ENCODE measurements at regions not wholly inside any gene's neighbourhood (a gene's known extent, or its start where the extent isn't known, plus 50 kb on each side); places are given as distances from the start of the nearest gene placed in this dataset.
"Not testable (repeated sequence)": the region's sequence is repeated elsewhere in the genome, so short reads cannot be mapped to it uniquely, and the experiment has no call there.

DNA sequence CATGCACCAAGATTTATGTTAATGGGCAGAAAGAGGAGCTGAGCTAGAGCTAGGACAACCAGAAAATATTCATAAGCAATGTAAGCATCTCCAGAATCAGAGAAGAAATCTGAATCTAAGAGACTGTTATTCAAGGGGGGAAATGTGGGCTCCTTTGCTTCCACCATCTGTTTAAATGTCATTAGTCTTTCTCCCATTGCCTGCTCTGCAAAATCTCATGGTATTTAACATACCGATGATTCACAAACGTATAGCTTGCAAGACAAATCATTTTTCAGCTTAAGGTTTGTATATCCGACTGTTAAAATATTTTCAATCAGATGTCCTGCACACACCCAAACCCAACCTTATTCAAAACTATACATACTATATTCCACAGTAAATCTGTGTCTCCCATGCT lies 133.4 kb upstream of the TACR3 start:
- no peaks in the 10 kb centered on the region for H3K4me1 ChIP-seq (ENCODE audit: control insufficient read depth in 5 of 5, insufficient read depth in 5 of 5, low read length in 5 of 5)
- no peak overlapping the region for H3K4me3 ChIP-seq (ENCODE audit: low read depth in 1 of 5, low read length in 5 of 5)
- no peak overlapping the region for H3K9ac ChIP-seq (ENCODE audit: low read length in 5 of 5)
- no peaks in the 10 kb centered on the region for H3K27me3 ChIP-seq (ENCODE audit: control insufficient read depth in 5 of 5, insufficient read depth in 4 of 5, low read length in 5 of 5)
- H3K36me3 ChIP-seq (ENCODE audit: control insufficient read depth in 5 of 5, insufficient read depth in 5 of 5, low read length in 5 of 5): no peaks in the 10 kb centered on the region
- H3K27ac ChIP-seq (ENCODE audit: low read depth, low read length): no peak overlapping the region
- H3K9me3 ChIP-seq (ENCODE audit: control insufficient read depth in 5 of 5, low read length in 5 of 5): peaks cover 0 to 9% (median 0%) of the 10 kb centered on the region in 5 donors

DNA sequence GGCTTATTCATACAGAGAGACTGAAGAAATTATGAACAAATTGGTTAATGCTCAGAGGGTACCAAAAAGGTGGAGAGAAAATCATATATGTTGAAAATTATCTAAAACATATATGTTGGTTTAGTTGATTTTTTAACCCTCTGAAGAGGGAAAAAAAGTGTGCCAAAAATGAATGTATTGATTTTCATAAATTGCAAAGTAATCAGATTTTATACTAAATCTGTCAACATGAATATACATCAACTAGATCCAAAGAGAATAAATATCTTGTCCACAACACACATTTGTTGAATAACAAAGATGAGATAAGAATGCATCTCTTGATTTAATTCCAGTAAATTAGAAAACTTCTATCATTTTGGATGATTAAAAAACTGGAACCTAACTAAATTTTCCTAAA lies 125.3 kb upstream of the TACR3 start:
- H3K9ac ChIP-seq (ENCODE audit: low read length in 5 of 5): no peak overlapping the region
- no peaks in the 10 kb centered on the region for H3K27me3 ChIP-seq (ENCODE audit: control insufficient read depth in 5 of 5, insufficient read depth in 4 of 5, low read length in 5 of 5)
- no peak overlapping the region for H3K4me3 ChIP-seq (ENCODE audit: low read depth in 1 of 5, low read length in 5 of 5)
- H3K9me3 ChIP-seq (ENCODE audit: control insufficient read depth in 5 of 5, low read length in 5 of 5): peaks cover 0 to 13% (median 0%) of the 10 kb centered on the region in 5 donors
- no peaks in the 10 kb centered on the region for H3K36me3 ChIP-seq (ENCODE audit: control insufficient read depth in 5 of 5, insufficient read depth in 5 of 5, low read length in 5 of 5)
- H3K27ac ChIP-seq (ENCODE audit: low read depth, low read length): no peak overlapping the region
- H3K4me1 ChIP-seq (ENCODE audit: control insufficient read depth in 5 of 5, insufficient read depth in 5 of 5, low read length in 5 of 5): no peaks in the 10 kb centered on the region

DNA sequence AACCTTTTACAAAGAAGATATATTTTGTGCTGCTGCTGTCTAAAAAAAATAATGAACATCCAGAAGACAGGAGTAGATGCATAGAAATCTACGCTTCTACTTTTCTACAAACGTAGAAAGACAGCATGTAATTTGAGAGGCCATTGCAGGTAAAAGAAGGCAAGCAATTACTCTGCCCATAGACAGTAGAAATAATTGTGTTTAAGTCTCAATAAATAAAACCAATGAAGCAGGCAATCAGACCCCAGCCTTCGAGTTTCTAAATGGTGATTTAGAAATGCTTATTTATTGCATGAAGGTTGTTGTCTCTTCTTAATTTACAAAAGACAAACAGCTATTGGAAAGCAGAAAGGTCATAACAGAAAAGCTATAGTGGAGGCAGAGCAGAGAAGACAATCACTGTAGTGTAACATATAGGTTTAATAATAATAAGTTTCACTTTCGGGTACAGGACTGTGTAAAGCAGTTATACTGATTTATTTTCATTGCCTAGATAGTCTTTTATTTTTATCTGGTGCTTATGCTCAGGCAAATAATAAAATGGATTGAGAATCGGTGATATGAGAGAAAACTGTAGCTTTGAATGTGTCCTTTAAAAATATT lies 123.0 kb upstream of the TACR3 start:
- Histone ChIP-seq H3K9me3 (ENCODE audit: control insufficient read depth in 5 of 5, low read length in 5 of 5) (peaks cover 0 to 3% (median 0%) of the 10 kb centered on the region in 5 donors), H3K27me3 (ENCODE audit: control insufficient read depth in 5 of 5, insufficient read depth in 4 of 5, low read length in 5 of 5) (no peaks in the 10 kb centered on the region), H3K4me1 (ENCODE audit: control insufficient read depth in 5 of 5, insufficient read depth in 5 of 5, low read length in 5 of 5) (no peaks in the 10 kb centered on the region), H3K9ac (ENCODE audit: low read length in 5 of 5) (no peak overlapping the region), H3K27ac (ENCODE audit: low read depth, low read length) (no peak overlapping the region), H3K4me3 (ENCODE audit: low read depth in 1 of 5, low read length in 5 of 5) (no peak overlapping the region), H3K36me3 (ENCODE audit: control insufficient read depth in 5 of 5, insufficient read depth in 5 of 5, low read length in 5 of 5) (no peaks in the 10 kb centered on the region)

DNA sequence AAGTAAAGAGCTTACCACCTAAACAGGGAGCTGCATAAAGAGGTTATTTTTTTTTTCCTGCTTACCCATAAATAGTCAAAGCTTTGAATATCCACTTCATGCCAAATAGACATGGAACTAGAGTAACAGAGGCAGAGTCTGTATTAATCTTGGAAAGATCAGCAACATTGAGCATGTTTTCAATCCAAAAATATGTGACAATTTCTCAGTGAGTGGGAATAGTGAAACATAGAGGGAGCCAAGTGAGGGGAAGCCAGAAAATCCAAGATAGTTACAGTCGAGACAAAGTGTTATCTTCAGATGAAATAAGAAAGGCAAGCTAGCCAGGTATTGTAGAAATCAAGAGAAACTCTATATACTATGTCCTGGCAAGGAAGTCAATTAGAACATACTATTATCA lies 122.3 kb upstream of the TACR3 start:
- Histone ChIP-seq H3K9me3 (ENCODE audit: control insufficient read depth in 5 of 5, low read length in 5 of 5) (peaks cover 0 to 2% (median 0%) of the 10 kb centered on the region in 5 donors), H3K27me3 (ENCODE audit: control insufficient read depth in 5 of 5, insufficient read depth in 4 of 5, low read length in 5 of 5) (no peaks in the 10 kb centered on the region), H3K27ac (ENCODE audit: low read depth, low read length) (no peak overlapping the region), H3K36me3 (ENCODE audit: control insufficient read depth in 5 of 5, insufficient read depth in 5 of 5, low read length in 5 of 5) (no peaks in the 10 kb centered on the region), H3K4me3 (ENCODE audit: low read depth in 1 of 5, low read length in 5 of 5) (no peak overlapping the region), H3K9ac (ENCODE audit: low read length in 5 of 5) (no peak overlapping the region), H3K4me1 (ENCODE audit: control insufficient read depth in 5 of 5, insufficient read depth in 5 of 5, low read length in 5 of 5) (no peaks in the 10 kb centered on the region)

DNA sequence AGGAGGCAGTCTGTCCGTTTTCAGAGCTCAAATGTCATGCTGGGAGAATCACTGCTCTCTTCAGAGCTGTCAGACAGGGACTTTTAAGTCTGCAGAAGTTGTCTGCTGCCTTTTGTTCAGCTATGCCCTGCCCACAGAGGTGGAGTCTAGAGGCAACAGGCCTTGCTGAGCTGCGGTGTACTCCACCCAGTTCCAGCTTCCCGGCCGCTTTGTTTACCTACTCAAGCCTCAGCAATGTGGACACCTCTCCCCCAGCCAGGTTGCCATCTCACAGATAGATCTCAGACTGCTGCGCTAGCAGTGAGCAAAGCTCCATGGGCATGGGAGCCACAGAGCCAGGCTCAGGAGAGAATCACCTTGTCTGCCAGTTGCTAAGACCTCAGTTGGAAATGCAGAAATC lies 90.5 kb upstream of the TACR3 start:
- not testable (repeated sequence) for H3K4me1 ChIP-seq (ENCODE audit: control insufficient read depth in 5 of 5, insufficient read depth in 5 of 5, low read length in 5 of 5); H3K36me3 ChIP-seq (ENCODE audit: control insufficient read depth in 5 of 5, insufficient read depth in 5 of 5, low read length in 5 of 5)

DNA sequence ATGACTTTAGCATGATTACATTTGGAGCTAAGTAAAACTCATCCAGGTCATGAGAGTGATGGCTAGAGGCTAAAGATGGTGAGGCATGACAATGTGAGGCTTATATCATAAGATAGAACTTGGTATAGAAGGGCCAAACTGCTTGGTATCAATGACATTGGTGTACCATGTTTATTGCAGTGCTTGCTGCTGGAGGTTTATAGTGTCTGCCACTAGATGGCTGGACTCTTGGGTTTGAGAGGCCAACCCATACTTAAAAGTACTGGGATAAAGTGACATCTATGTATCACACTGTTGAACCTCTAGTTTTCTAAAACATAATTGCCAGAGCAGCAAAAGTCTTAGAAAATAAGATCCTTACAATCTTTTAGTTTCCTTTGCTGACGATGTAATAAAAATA lies 83.0 kb upstream of the TACR3 start:
- Histone ChIP-seq H3K36me3 (ENCODE audit: control insufficient read depth in 5 of 5, insufficient read depth in 5 of 5, low read length in 5 of 5) (no peaks in the 10 kb centered on the region), H3K9me3 (ENCODE audit: control insufficient read depth in 5 of 5, low read length in 5 of 5) (peaks cover 0 to 4% (median 4%) of the 10 kb centered on the region in 5 donors), H3K4me1 (ENCODE audit: control insufficient read depth in 5 of 5, insufficient read depth in 5 of 5, low read length in 5 of 5) (no peaks in the 10 kb centered on the region), H3K4me3 (ENCODE audit: low read depth in 1 of 5, low read length in 5 of 5) (no peak overlapping the region), H3K9ac (ENCODE audit: low read length in 5 of 5) (no peak overlapping the region), H3K27me3 (ENCODE audit: control insufficient read depth in 5 of 5, insufficient read depth in 4 of 5, low read length in 5 of 5) (no peaks in the 10 kb centered on the region), H3K27ac (ENCODE audit: low read depth, low read length) (no peak overlapping the region)

More for the DNA sequence above, 90.5 kb upstream of the TACR3 start:
- not testable (repeated sequence) for H3K9me3 ChIP-seq (ENCODE audit: control insufficient read depth in 5 of 5, low read length in 5 of 5); H3K27ac ChIP-seq (ENCODE audit: low read depth, low read length); H3K9ac ChIP-seq (ENCODE audit: low read length in 5 of 5); H3K27me3 ChIP-seq (ENCODE audit: control insufficient read depth in 5 of 5, insufficient read depth in 4 of 5, low read length in 5 of 5); H3K4me3 ChIP-seq (ENCODE audit: low read depth in 1 of 5, low read length in 5 of 5)

DNA sequence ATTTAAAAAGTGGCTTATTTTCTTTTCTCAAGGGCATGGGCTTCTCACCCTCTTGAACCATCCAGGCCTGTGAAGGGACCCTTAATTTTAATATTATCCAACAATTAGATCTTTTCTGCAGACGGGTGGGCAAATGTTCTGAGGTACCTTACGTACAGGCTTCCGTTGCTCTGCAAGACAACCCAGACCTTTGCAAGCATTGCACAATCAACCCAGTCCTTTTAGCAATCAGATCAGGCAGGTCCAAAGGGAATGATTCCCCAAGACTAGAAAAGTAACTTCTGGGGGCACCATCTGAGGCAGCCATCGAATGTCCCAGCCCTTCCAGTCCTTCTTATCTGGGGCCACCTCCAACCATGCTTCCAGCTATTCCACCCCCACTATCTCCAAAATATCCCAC lies 67.3 kb upstream of the TACR3 start:
- no peak overlapping the region for H3K4me3 ChIP-seq (ENCODE audit: low read depth in 1 of 5, low read length in 5 of 5)
- peaks cover 0 to 30% (median 21%) of the 10 kb centered on the region in 5 donors for H3K9me3 ChIP-seq (ENCODE audit: control insufficient read depth in 5 of 5, low read length in 5 of 5)
- no peaks in the 10 kb centered on the region for H3K4me1 ChIP-seq (ENCODE audit: control insufficient read depth in 5 of 5, insufficient read depth in 5 of 5, low read length in 5 of 5)
- no peaks in the 10 kb centered on the region for H3K27me3 ChIP-seq (ENCODE audit: control insufficient read depth in 5 of 5, insufficient read depth in 4 of 5, low read length in 5 of 5)
- no peak overlapping the region for H3K27ac ChIP-seq (ENCODE audit: low read depth, low read length)
- no peak overlapping the region for H3K9ac ChIP-seq (ENCODE audit: low read length in 5 of 5)
- no peaks in the 10 kb centered on the region for H3K36me3 ChIP-seq (ENCODE audit: control insufficient read depth in 5 of 5, insufficient read depth in 5 of 5, low read length in 5 of 5)

DNA sequence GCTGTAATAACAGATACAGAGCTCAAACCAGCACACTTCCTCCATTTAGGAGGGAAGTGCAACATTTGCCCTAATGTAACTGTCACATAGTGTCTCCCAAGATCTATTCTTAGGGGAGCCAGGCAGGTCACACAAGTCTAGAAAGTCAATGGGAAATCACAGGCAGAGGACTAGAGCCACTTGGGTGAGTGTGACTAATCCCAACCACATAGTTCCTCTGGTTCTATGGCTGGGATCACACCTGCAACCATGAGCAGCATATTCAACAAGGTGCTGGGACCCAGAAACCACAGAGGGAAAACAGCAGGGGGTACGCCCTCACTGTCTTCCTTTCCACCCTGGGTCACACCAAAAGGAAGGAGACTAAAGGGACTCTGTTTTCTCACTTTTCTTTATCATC lies 66.8 kb upstream of the TACR3 start:
- H3K9ac ChIP-seq (ENCODE audit: low read length in 5 of 5): no peak overlapping the region
- H3K4me1 ChIP-seq (ENCODE audit: control insufficient read depth in 5 of 5, insufficient read depth in 5 of 5, low read length in 5 of 5): no peaks in the 10 kb centered on the region
- H3K27me3 ChIP-seq (ENCODE audit: control insufficient read depth in 5 of 5, insufficient read depth in 4 of 5, low read length in 5 of 5): no peaks in the 10 kb centered on the region

DNA sequence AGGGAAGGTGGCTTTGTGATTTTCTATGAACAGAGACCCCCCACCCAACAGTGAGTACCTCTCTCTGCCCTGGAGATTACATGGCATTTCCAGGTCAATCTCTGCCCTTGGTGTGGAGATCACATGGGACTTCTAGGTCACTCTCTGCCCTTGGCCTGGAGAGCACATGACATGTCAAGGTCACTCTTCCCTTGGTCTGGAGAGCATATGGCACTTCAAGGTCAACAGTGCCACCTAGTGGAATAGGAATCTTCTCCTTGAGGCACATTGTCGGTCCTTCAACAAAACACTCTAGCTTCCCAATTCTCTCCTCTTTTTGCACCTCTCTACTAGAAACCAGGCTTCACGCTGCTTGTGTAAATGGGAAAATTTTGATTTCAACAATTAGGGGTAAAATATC lies 66.2 kb upstream of the TACR3 start:
- H3K9ac ChIP-seq (ENCODE audit: low read length in 5 of 5): no peak overlapping the region
- no peak overlapping the region for H3K4me3 ChIP-seq (ENCODE audit: low read depth in 1 of 5, low read length in 5 of 5)
- no peaks in the 10 kb centered on the region for H3K27me3 ChIP-seq (ENCODE audit: control insufficient read depth in 5 of 5, insufficient read depth in 4 of 5, low read length in 5 of 5)
- H3K9me3 ChIP-seq (ENCODE audit: control insufficient read depth in 5 of 5, low read length in 5 of 5): peaks cover 0 to 24% (median 16%) of the 10 kb centered on the region in 5 donors
- no peaks in the 10 kb centered on the region for H3K4me1 ChIP-seq (ENCODE audit: control insufficient read depth in 5 of 5, insufficient read depth in 5 of 5, low read length in 5 of 5)
- no peak overlapping the region for H3K27ac ChIP-seq (ENCODE audit: low read depth, low read length)
- H3K36me3 ChIP-seq (ENCODE audit: control insufficient read depth in 5 of 5, insufficient read depth in 5 of 5, low read length in 5 of 5): no peaks in the 10 kb centered on the region

More for the DNA sequence above, 66.8 kb upstream of the TACR3 start:
- Histone ChIP-seq H3K27ac (ENCODE audit: low read depth, low read length) (no peak overlapping the region), H3K4me3 (ENCODE audit: low read depth in 1 of 5, low read length in 5 of 5) (no peak overlapping the region), H3K9me3 (ENCODE audit: control insufficient read depth in 5 of 5, low read length in 5 of 5) (peaks cover 0 to 26% (median 18%) of the 10 kb centered on the region in 5 donors), H3K36me3 (ENCODE audit: control insufficient read depth in 5 of 5, insufficient read depth in 5 of 5, low read length in 5 of 5) (no peaks in the 10 kb centered on the region)

DNA sequence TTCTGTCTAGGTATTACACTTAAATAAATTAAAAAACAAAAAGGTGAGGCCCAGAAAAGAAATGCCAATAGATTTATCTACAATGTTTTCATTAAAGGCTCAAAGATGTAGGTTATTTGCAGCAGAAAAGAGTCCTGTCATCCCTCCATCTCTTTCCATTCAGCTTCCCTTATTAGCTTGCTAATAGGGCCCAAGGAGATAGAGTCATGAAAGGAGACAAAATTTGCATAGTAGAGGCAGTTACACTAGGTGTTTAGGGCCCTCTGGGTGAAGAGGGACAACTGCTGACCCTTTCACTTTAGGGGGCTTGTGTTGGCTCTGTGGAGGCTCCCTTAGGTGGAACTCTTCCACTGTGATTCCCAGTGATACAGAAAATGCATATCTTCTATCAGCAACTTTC lies 58.4 kb upstream of the TACR3 start:
- Histone ChIP-seq H3K4me1 (ENCODE audit: control insufficient read depth in 5 of 5, insufficient read depth in 5 of 5, low read length in 5 of 5) (no peaks in the 10 kb centered on the region), H3K9me3 (ENCODE audit: control insufficient read depth in 5 of 5, low read length in 5 of 5) (no peaks in the 10 kb centered on the region), H3K4me3 (ENCODE audit: low read depth in 1 of 5, low read length in 5 of 5) (no peak overlapping the region), H3K9ac (ENCODE audit: low read length in 5 of 5) (no peak overlapping the region), H3K27me3 (ENCODE audit: control insufficient read depth in 5 of 5, insufficient read depth in 4 of 5, low read length in 5 of 5) (no peaks in the 10 kb centered on the region), H3K27ac (ENCODE audit: low read depth, low read length) (no peak overlapping the region), H3K36me3 (ENCODE audit: control insufficient read depth in 5 of 5, insufficient read depth in 5 of 5, low read length in 5 of 5) (no peaks in the 10 kb centered on the region)

Measured in subcutaneous abdominal adipose tissue (tissue), 5 donors.